ENCODE measurements at regions not wholly inside any gene's neighbourhood (a gene's known extent, or its start where the extent isn't known, plus 50 kb on each side); places are given as distances from the start of the nearest gene placed in this dataset.

DNA sequence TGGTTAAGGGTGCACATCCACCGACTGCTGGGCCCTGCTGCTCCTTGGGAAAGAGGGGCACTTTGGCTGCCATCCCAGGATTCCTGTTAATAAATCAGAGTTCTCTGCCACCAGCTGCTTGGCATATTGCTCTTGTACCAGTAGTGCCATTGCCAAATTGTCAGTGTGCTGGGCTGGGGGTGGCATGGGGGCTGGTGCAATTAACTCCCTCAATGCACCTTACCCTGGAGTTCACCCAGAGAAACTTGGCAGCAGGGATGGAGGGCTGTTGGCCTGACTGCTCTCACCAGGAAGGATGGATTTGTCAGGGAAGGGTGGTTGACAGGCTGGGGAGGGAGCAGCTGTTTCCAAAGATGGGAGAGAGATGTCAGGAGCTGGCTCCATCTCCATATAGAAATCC, 94.6 kb upstream of the SKOR2 start:
- Histone ChIP-seq H3K4me1 (ENCODE audit: control insufficient read depth in 5 of 5, insufficient read depth in 5 of 5, low read length in 5 of 5) (no peaks in the 10 kb centered on the region), H3K9ac (ENCODE audit: insufficient read depth in 1 of 2, low read length in 2 of 2) (no peak overlapping the region), H3K4me3 (no peak overlapping the region), H3K9me3 (ENCODE audit: control insufficient read depth in 4 of 4, insufficient read depth in 3 of 4, low read length in 3 of 4) (no peaks in the 10 kb centered on the region), H3K27me3 (ENCODE audit: control insufficient read depth in 3 of 3, insufficient read depth in 3 of 3, low read length in 2 of 3) (no peaks in the 10 kb centered on the region), H3K36me3 (ENCODE audit: control insufficient read depth in 4 of 4, insufficient read depth in 4 of 4, low read length in 4 of 4) (no peaks in the 10 kb centered on the region), H3K27ac (ENCODE audit: low read depth in 1 of 2, low read length in 1 of 2) (no peak overlapping the region)
- DNase-seq (no peak), ATAC-seq (ENCODE audit: insufficient read depth, low FRiP score) (no peak)
- WGBS, 2 donors, result 71 to 76% methylated on average over 1 of the region's 1 CpG
- TF ChIP-seq CTCF (IDR thresholded peaks at IDR 0.05; ENCODE audit: control extremely low read depth, extremely low read depth), result no peak

GRCh38 chr18:47345291-47345690, 93.8 kb upstream of the SKOR2 start:
- no peak for DNase-seq
- Histone ChIP-seq H3K36me3 (ENCODE audit: control insufficient read depth in 4 of 4, insufficient read depth in 4 of 4, low read length in 4 of 4) (no peaks in the 10 kb centered on the region), H3K27me3 (ENCODE audit: control insufficient read depth in 3 of 3, insufficient read depth in 3 of 3, low read length in 2 of 3) (no peaks in the 10 kb centered on the region), H3K4me1 (ENCODE audit: control insufficient read depth in 5 of 5, insufficient read depth in 5 of 5, low read length in 5 of 5) (no peaks in the 10 kb centered on the region), H3K27ac (ENCODE audit: low read depth in 1 of 2, low read length in 1 of 2) (no peak overlapping the region), H3K9ac (ENCODE audit: insufficient read depth in 1 of 2, low read length in 2 of 2) (no peak overlapping the region), H3K4me3 (no peak overlapping the region), H3K9me3 (ENCODE audit: control insufficient read depth in 4 of 4, insufficient read depth in 3 of 4, low read length in 3 of 4) (no peaks in the 10 kb centered on the region)
- 74 to 79% methylated on average over 4 of the region's 4 CpGs for WGBS, 2 donors
- ATAC-seq (ENCODE audit: insufficient read depth, low FRiP score), result no peak
- no peak for TF ChIP-seq CTCF (IDR thresholded peaks at IDR 0.05; ENCODE audit: control extremely low read depth, extremely low read depth)

DNA sequence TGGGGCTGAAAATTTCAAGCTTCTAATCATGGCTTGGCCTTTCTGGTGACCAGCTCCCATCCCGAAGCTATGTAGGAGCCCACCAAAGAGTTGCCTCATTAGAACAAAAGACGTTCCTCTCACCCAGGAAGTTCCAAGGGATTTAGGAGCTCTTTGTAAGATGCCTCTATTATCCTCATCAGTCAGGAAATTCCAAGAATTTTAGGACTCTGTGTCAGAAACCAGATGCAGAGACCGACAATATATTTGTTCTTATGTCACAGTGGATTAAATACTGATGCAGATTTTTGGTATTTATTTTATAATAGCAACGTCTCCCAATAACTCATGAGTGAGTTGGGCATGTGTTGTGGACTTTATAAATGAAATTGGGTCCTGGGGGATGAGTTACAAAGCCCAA, 91.8 kb upstream of the SKOR2 start:
- Histone ChIP-seq H3K9me3 (ENCODE audit: control insufficient read depth in 4 of 4, insufficient read depth in 3 of 4, low read length in 3 of 4) (no peaks in the 10 kb centered on the region), H3K27ac (ENCODE audit: low read depth in 1 of 2, low read length in 1 of 2) (no peak overlapping the region), H3K4me1 (ENCODE audit: control insufficient read depth in 5 of 5, insufficient read depth in 5 of 5, low read length in 5 of 5) (no peaks in the 10 kb centered on the region), H3K27me3 (ENCODE audit: control insufficient read depth in 3 of 3, insufficient read depth in 3 of 3, low read length in 2 of 3) (no peaks in the 10 kb centered on the region), H3K36me3 (ENCODE audit: control insufficient read depth in 4 of 4, insufficient read depth in 4 of 4, low read length in 4 of 4) (no peaks in the 10 kb centered on the region), H3K9ac (ENCODE audit: insufficient read depth in 1 of 2, low read length in 2 of 2) (no peak overlapping the region), H3K4me3 (no peak overlapping the region)
- DNase-seq (no peak), ATAC-seq (ENCODE audit: insufficient read depth, low FRiP score) (no peak)
- 73 to 76% methylated on average over 4 of the region's 4 CpGs for WGBS, 2 donors
- TF ChIP-seq CTCF (IDR thresholded peaks at IDR 0.05; ENCODE audit: control extremely low read depth, extremely low read depth), result no peak

GRCh38 chr18:47342566-47342965, 91.1 kb upstream of the SKOR2 start:
- H3K4me1 ChIP-seq (ENCODE audit: control insufficient read depth in 5 of 5, insufficient read depth in 5 of 5, low read length in 5 of 5), result no peaks in the 10 kb centered on the region
- no peaks in the 10 kb centered on the region for H3K27me3 ChIP-seq (ENCODE audit: control insufficient read depth in 3 of 3, insufficient read depth in 3 of 3, low read length in 2 of 3)
- no peaks in the 10 kb centered on the region for H3K9me3 ChIP-seq (ENCODE audit: control insufficient read depth in 4 of 4, insufficient read depth in 3 of 4, low read length in 3 of 4)
- TF ChIP-seq CTCF (IDR thresholded peaks at IDR 0.05; ENCODE audit: control extremely low read depth, extremely low read depth), result no peak
- H3K27ac ChIP-seq (ENCODE audit: low read depth in 1 of 2, low read length in 1 of 2), result no peak overlapping the region
- no peak overlapping the region for H3K9ac ChIP-seq (ENCODE audit: insufficient read depth in 1 of 2, low read length in 2 of 2)
- no peak for ATAC-seq (ENCODE audit: insufficient read depth, low FRiP score)
- 83 to 84% methylated on average over 1 of the region's 1 CpG for WGBS, 2 donors
- H3K4me3 ChIP-seq, result no peak overlapping the region
- no peak for DNase-seq
- no peaks in the 10 kb centered on the region for H3K36me3 ChIP-seq (ENCODE audit: control insufficient read depth in 4 of 4, insufficient read depth in 4 of 4, low read length in 4 of 4)

Measured in lung (tissue), 11 donors.